Gastroesophageal sphincter (tissue), 3 donors: ENCODE measurements at regions not wholly inside any gene's neighbourhood (a gene's known extent, or its start where the extent isn't known, plus 50 kb on each side); places are given as distances from the start of the nearest gene placed in this dataset.

Experiments used
- CTCF ChIP-seq, 4 experiments: fragments of 200-600 bp in 2 of 4; fragments of 450-650 bp in 2 of 4; sonication (generic) in 1 of 4; IDR thresholded peaks; one replicate each; pipeline ENCODE4 v1.5.1; 2017 to 2019; ENCODE audit warnings: antibody characterized with exemption in 4 of 4, mild to moderate bottlenecking in 2 of 4, moderate library complexity in 2 of 4
- POLR2A ChIP-seq, 2 donors: fragments of 450-650 bp; IDR thresholded peaks; one replicate each; pipeline ENCODE4 v1.6.1; 2017; ENCODE audit warnings: antibody characterized with exemption in 2 of 2, mild to moderate bottlenecking in 2 of 2, moderate library complexity in 1 of 2

GRCh38 chr6:68139130-68139529 lies 496.0 kb upstream of the ADGRB3 start:
- no peak for TF ChIP-seq POLR2A (IDR thresholded peaks at IDR 0.05)
- TF ChIP-seq CTCF (IDR thresholded peaks at IDR 0.05): no peak
